Endothelial cell of umbilical vein (primary cell): ENCODE measurements at regions not wholly inside any gene's neighbourhood (a gene's known extent, or its start where the extent isn't known, plus 50 kb on each side); places are given as distances from the start of the nearest gene placed in this dataset.

Experiments
- BruUV-seq: library from RNA; stranded (reverse); fragments of 400-500 nt; replicated peaks from 2 replicates; lab custom pipeline; 2021; lab: Mats Ljungman, UMichigan
- CTCF ChIA-PET: fragments of 300-600, 350-600 bp; sonication (Branson Sonifier 250); formaldehyde crosslinking; loops from one replicate; lab custom pipeline; 2021; ENCODE audit warnings: antibody characterized with exemption, inconsistent platforms; lab: Charles Lee
- POLR2A ChIA-PET: fragments of 300-600, 350-600 bp; sonication (Branson Sonifier 250); formaldehyde crosslinking; loops from one replicate; lab custom pipeline; 2021; ENCODE audit warnings: antibody characterized with exemption, inconsistent platforms; lab: Charles Lee
- DNase-seq: peaks from one replicate; pipeline ENCODE4 v3.0.0-alpha.2; 2011; ENCODE audit warnings: low read depth, low spot score
- FAIRE-seq: peaks from 2 replicates; lab custom pipeline; 2011; peaks lifted over from hg19 to GRCh38; lab: Jason Lieb, UNC
- H2AFZ ChIP-seq: 2 replicates; pipeline ENCODE4 v1.6.0; 2012; ENCODE audit warnings: low read depth, low read length, control low read depth, inconsistent platforms
- H3K27ac ChIP-seq: 2 replicates; pipeline ENCODE4 v1.5.1; 2011; ENCODE audit warnings: low read depth, mild to moderate bottlenecking, control low read depth, low read length, moderate library complexity; ENCODE audit not compliant: insufficient read depth
- H3K27me3 ChIP-seq, 2 experiments: 2 replicates each; pipeline versions ENCODE4 v1.6.0 to v1.6.1; 2011; ENCODE audit warnings: low read length in 2 of 2, mixed read lengths in 1 of 2; ENCODE audit not compliant: control insufficient read depth in 2 of 2, insufficient read depth in 2 of 2
- H3K36me3 ChIP-seq, 2 experiments: 2 replicates in 1 of 2; 3 replicates in 1 of 2; pipeline ENCODE4 v1.5.1; 2011; ENCODE audit warnings: low read length in 2 of 2, mild to moderate bottlenecking in 1 of 2, moderate library complexity in 1 of 2; ENCODE audit not compliant: control insufficient read depth in 2 of 2, insufficient read depth in 2 of 2; ENCODE audit errors: extremely low read depth in 1 of 2
- H3K4me1 ChIP-seq: 3 replicates; pipeline ENCODE4 v1.5.1; 2011; ENCODE audit warnings: mild to moderate bottlenecking, low read length; ENCODE audit not compliant: control insufficient read depth, insufficient read depth; ENCODE audit errors: extremely low read depth
- H3K4me2 ChIP-seq: 2 replicates; pipeline ENCODE4 v1.6.1; 2011; ENCODE audit warnings: low read length, control low read depth, mixed read lengths; ENCODE audit not compliant: insufficient read depth
- H3K4me3 ChIP-seq, 3 experiments: fragments of 200-600 bp in 1 of 3; sonication (generic), shearing (Covaris generic) in 1 of 3; replicated peaks in 1 of 3; 2 replicates each; pipeline ENCODE4 v1.5.1; 2011 to 2016; ENCODE audit warnings: control low read depth in 3 of 3, low read length in 3 of 3, mild to moderate bottlenecking in 2 of 3, inconsistent platforms in 1 of 3, low read depth in 1 of 3, moderate library complexity in 1 of 3; ENCODE audit not compliant: insufficient read depth in 1 of 3
- H3K79me2 ChIP-seq: 2 replicates; pipeline ENCODE4 v1.6.0; 2012; ENCODE audit warnings: low read length, inconsistent platforms; ENCODE audit not compliant: control insufficient read depth, insufficient read depth
- H3K9ac ChIP-seq: replicated peaks from 2 replicates; pipeline ENCODE3; 2011; ENCODE audit warnings: low read length, control low read depth; ENCODE audit not compliant: insufficient read depth; ENCODE audit errors: extremely low read depth
- H3K9me1 ChIP-seq: replicated peaks from 3 replicates; pipeline ENCODE4 v1.6.0; 2011; ENCODE audit warnings: mild to moderate bottlenecking, low read length; ENCODE audit not compliant: control insufficient read depth, insufficient read depth; ENCODE audit errors: extremely low read depth
- H3K9me3 ChIP-seq: replicated peaks from 2 replicates; pipeline ENCODE4 v1.5.1; 2012; ENCODE audit warnings: low read length, inconsistent platforms; ENCODE audit not compliant: control insufficient read depth, insufficient read depth
- H4K20me1 ChIP-seq: replicated peaks from 2 replicates; pipeline ENCODE3; 2011; ENCODE audit warnings: mild to moderate bottlenecking, low read length; ENCODE audit not compliant: control insufficient read depth, insufficient read depth; ENCODE audit errors: extremely low read depth
- EZH2 ChIP-seq: IDR thresholded peaks from 2 replicates; pipeline ENCODE4 v1.6.1; 2012; ENCODE audit warnings: borderline replicate concordance, low read depth, mild to moderate bottlenecking, moderate library complexity, low read length, inconsistent platforms; ENCODE audit not compliant: severe bottlenecking
- FOS ChIP-seq: IDR thresholded peaks from 2 replicates; pipeline ENCODE4 v1.6.1; 2011; ENCODE audit warnings: mild to moderate bottlenecking, low read length, moderate library complexity, borderline replicate concordance; ENCODE audit not compliant: insufficient read depth
- GATA2 ChIP-seq: IDR thresholded peaks from 2 replicates; pipeline ENCODE4 v1.7.0; 2011; ENCODE audit warnings: low read depth, mild to moderate bottlenecking, moderate library complexity, mixed read lengths, low read length; ENCODE audit not compliant: insufficient read length, insufficient read depth
- JUN ChIP-seq: IDR thresholded peaks from 2 replicates; pipeline ENCODE4 v1.6.1; 2011; ENCODE audit warnings: borderline replicate concordance, low read depth; ENCODE audit not compliant: insufficient read length, insufficient read depth
- MYC ChIP-seq: IDR thresholded peaks from one replicate; pipeline ENCODE4 v1.6.1; 2011; ENCODE audit warnings: mild to moderate bottlenecking, low read depth, low read length
- POLR2A ChIP-seq: IDR thresholded peaks from 2 replicates; pipeline ENCODE4 v1.6.1; 2012; ENCODE audit warnings: low read depth, mild to moderate bottlenecking, control low read depth, low read length
- POLR2AphosphoS5 ChIP-seq: IDR thresholded peaks from 2 replicates; pipeline ENCODE4 v1.6.1; 2012; ENCODE audit warnings: low read depth, mild to moderate bottlenecking, control low read depth, low read length, moderate library complexity; ENCODE audit not compliant: insufficient read depth
- dilution Hi-C: fragments of 300-500 bp; cut with MboI; formaldehyde crosslinking; loops from one replicate; pipeline ENCODE4 v1.15.0; 2019; ENCODE audit warnings: low sequenced_read_pairs; ENCODE audit not compliant: extremely low pct_ligation_motif_present
- intact Hi-C: fragments of 100-400 bp; cut with micrococcal nuclease; formaldehyde crosslinking; loops from one replicate; pipeline ENCODE4 v1.10.0; 2022
- TF ChIP-seq, protein P1 (sequence below), 2 donors: IDR thresholded peaks; 1 replicate in 1 of 2; 2 replicates in 1 of 2; pipeline ENCODE4 v1.5.1; 2011; ENCODE audit warnings: low read length in 2 of 2, mild to moderate bottlenecking in 2 of 2, moderate library complexity in 2 of 2, control low read depth in 1 of 2, inconsistent platforms in 1 of 2, low read depth in 1 of 2; ENCODE audit not compliant: insufficient read depth in 1 of 2; ENCODE audit errors: extremely low read depth in 1 of 2
- TF ChIP-seq, protein P2 (sequence below): IDR thresholded peaks from 2 replicates; pipeline ENCODE4 v1.6.1; 2011; ENCODE audit not compliant: insufficient read depth, insufficient read length

GRCh38 chr1:29583727-29584126 lies 347.4 kb downstream of the PTPRU start:
- Histone ChIP-seq H4K20me1 (no peaks in the 10 kb centered on the region), H3K27ac (no peak overlapping the region), H3K9me1 (no peaks in the 10 kb centered on the region), H3K79me2 (no peaks in the 10 kb centered on the region), H2AFZ (no peak overlapping the region), H3K9me3 (no peaks in the 10 kb centered on the region), H3K4me3 (no peak overlapping the region), H3K27me3 (no peaks in the 10 kb centered on the region), H3K9ac (no peak overlapping the region), H3K36me3 (no peaks in the 10 kb centered on the region), H3K4me2 (no peak overlapping the region), H3K4me1 (no peaks in the 10 kb centered on the region)
- ChIA-PET POLR2A (no interaction called here), CTCF (no interaction called here)
- dilution Hi-C loops (no loop called here), intact Hi-C loops (no loop called here)
- DNase-seq (no peak), FAIRE-seq (no peak)
- TF ChIP-seq POLR2A (no peak), POLR2AphosphoS5 (no peak), MYC (no peak)
- BruUV-seq, result no TSS peak

DNA sequence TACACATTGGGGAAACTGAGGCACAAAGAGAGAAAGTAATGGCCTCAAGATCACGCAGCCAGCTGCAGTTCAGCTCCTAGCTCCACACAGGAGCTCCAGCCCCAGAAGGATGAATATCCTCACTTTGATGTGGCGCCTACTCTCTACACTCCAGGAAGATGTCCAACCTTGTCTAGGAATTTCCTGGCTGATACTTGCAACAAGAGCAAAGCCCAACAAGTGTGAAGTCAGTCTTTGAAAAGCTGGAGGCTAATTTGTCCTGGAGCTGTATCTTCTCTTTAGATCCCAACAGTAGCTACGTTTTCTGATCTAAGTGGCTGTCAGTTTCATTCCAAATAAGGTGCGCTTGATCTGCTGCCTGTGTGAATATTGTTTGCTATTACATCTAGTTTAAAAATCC lies 344.9 kb downstream of the PTPRU start:
- no peaks in the 10 kb centered on the region for H3K79me2 ChIP-seq
- no peaks in the 10 kb centered on the region for H3K27me3 ChIP-seq
- FAIRE-seq (no peak), DNase-seq (no peak)
- no peaks in the 10 kb centered on the region for H3K9me1 ChIP-seq
- intact Hi-C loops (no loop called here), dilution Hi-C loops (no loop called here)
- H3K27ac ChIP-seq, result no peak overlapping the region
- no TSS peak for BruUV-seq
- H2AFZ ChIP-seq, result no peak overlapping the region
- TF ChIP-seq JUN (no peak), POLR2A (no peak), MYC (no peak), GATA2 (no peak), POLR2AphosphoS5 (no peak), FOS (no peak), EZH2 (no peak)
- TF ChIP-seq, protein P1, sequence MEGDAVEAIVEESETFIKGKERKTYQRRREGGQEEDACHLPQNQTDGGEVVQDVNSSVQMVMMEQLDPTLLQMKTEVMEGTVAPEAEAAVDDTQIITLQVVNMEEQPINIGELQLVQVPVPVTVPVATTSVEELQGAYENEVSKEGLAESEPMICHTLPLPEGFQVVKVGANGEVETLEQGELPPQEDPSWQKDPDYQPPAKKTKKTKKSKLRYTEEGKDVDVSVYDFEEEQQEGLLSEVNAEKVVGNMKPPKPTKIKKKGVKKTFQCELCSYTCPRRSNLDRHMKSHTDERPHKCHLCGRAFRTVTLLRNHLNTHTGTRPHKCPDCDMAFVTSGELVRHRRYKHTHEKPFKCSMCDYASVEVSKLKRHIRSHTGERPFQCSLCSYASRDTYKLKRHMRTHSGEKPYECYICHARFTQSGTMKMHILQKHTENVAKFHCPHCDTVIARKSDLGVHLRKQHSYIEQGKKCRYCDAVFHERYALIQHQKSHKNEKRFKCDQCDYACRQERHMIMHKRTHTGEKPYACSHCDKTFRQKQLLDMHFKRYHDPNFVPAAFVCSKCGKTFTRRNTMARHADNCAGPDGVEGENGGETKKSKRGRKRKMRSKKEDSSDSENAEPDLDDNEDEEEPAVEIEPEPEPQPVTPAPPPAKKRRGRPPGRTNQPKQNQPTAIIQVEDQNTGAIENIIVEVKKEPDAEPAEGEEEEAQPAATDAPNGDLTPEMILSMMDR (IDR thresholded peaks at IDR 0.05; ENCODE audit: extremely low read depth in 1 of 2, insufficient read depth in 1 of 2, low read depth in 1 of 2, low read length in 2 of 2), result no peak
- TF ChIP-seq, protein P2, sequence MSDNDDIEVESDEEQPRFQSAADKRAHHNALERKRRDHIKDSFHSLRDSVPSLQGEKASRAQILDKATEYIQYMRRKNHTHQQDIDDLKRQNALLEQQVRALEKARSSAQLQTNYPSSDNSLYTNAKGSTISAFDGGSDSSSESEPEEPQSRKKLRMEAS, result no peak
- no peaks in the 10 kb centered on the region for H3K36me3 ChIP-seq
- no peaks in the 10 kb centered on the region for H4K20me1 ChIP-seq
- H3K9me3 ChIP-seq, result no peaks in the 10 kb centered on the region
- no peaks in the 10 kb centered on the region for H3K4me1 ChIP-seq
- no peak overlapping the region for H3K4me3 ChIP-seq
- CTCF ChIA-PET, result interaction anchor here (1.2 kb wide), 1 partner anchor 10 kb away, joined by 3 read pairs; no protein-coding TSS in a partner anchor
- H3K9ac ChIP-seq, result no peak overlapping the region
- POLR2A ChIA-PET, result no interaction called here
- no peak overlapping the region for H3K4me2 ChIP-seq
